ENCODE measurements at regions not wholly inside any gene's neighbourhood (a gene's known extent, or its start where the extent isn't known, plus 50 kb on each side); places are given as distances from the start of the nearest gene placed in this dataset.
"Not testable (repeated sequence)": the region's sequence is repeated elsewhere in the genome, so short reads cannot be mapped to it uniquely, and the experiment has no call there.

DNA sequence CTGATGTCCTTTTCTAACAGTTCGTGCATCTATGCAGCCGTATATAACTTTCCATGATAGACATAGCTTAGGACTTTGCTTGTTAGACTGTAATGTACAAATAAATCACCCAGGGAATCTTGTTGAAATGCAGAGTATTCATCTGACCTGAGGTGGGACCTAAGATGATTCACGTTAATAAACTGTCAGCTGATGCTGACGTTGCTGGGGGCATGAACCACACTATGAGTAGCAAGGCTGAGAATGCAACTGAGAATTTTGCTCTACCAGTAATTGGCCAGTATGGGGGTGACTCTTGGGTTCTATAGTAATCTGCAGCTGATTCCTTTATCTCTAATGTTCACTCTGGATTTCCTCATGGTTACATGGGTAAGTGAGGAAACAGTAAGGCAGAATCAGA is 130.1 kb upstream of the MALRD1 start:
- Histone ChIP-seq H3K4me3 (no peak overlapping the region), H3K36me3 (no peaks in the 10 kb centered on the region), H3K4me1 (no peaks in the 10 kb centered on the region), H3K27me3 (no peaks in the 10 kb centered on the region), H3K27ac (no peak overlapping the region), H3K9me3 (no peaks in the 10 kb centered on the region)
- no peak for DNase-seq
- TF ChIP-seq POLR2A (IDR thresholded peaks at IDR 0.05) = no peak
- TF ChIP-seq, protein P1, sequence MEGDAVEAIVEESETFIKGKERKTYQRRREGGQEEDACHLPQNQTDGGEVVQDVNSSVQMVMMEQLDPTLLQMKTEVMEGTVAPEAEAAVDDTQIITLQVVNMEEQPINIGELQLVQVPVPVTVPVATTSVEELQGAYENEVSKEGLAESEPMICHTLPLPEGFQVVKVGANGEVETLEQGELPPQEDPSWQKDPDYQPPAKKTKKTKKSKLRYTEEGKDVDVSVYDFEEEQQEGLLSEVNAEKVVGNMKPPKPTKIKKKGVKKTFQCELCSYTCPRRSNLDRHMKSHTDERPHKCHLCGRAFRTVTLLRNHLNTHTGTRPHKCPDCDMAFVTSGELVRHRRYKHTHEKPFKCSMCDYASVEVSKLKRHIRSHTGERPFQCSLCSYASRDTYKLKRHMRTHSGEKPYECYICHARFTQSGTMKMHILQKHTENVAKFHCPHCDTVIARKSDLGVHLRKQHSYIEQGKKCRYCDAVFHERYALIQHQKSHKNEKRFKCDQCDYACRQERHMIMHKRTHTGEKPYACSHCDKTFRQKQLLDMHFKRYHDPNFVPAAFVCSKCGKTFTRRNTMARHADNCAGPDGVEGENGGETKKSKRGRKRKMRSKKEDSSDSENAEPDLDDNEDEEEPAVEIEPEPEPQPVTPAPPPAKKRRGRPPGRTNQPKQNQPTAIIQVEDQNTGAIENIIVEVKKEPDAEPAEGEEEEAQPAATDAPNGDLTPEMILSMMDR (IDR thresholded peaks at IDR 0.05) = no peak

DNA sequence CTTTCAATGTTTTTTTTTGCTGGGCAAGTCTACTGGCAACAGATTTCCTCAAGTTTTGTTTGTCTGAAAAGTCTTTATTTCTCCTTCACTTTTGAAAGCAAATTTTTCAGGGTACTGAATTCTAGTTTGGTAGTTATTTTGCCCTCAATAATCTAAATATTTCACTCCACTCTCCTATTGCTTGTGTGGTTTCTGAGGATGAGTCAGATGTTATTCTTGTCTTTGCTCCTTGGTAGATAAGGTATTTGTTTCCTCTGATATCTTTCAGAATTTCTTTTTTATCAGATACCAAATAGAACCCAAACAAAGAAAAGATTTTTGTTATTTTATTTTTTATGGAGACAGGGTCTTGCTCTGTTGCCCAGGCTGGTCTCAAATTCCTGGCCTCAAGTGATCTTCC is 99.2 kb upstream of the MALRD1 start:
- Histone ChIP-seq H3K4me3 (no peak overlapping the region), H3K4me1 (no peaks in the 10 kb centered on the region), H3K36me3 (no peaks in the 10 kb centered on the region), H3K9me3 (no peaks in the 10 kb centered on the region), H3K27ac (no peak overlapping the region), H3K27me3 (no peaks in the 10 kb centered on the region)
- no peak for DNase-seq
- TF ChIP-seq, protein P1 (IDR thresholded peaks at IDR 0.05) = no peak
- TF ChIP-seq POLR2A (IDR thresholded peaks at IDR 0.05) = no peak

DNA sequence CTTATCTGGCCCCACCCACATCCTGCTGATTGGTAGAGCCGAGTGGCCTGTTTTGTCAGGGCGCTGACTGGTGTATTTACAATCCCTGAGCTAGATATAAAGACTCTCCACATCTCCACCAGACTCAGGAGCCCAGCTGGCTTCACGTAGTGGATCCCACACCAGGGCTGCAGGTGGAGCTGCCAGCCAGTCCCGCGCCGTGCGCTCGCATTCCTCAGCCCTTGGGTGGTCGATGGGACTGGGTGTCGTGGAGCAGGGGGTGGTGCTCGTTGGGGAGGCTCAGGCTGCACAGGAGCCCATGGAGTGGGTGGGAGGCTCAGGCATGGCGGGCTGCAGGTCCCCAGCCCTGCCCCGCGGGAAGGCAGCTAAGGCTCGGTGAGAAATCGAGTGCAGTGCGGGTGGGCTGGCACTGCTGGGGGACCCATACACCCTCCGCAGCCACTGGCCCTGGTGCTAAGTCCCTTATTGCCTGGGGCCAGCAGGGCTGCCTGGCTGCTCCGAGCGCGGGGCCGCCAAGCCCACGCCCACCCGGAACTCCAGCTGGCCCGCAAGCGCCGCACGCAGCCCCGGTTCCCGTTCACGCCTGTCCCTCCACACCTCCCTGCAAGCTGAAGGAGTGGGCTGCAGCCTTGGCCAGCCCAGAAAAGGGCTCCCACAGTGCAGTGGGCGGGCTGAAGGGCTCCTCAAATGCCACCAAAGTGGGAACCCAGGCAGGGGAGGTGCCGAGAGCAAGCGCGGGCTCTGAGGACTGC is 97.4 kb upstream of the MALRD1 start:
- not testable (repeated sequence) for H3K4me3 ChIP-seq, H3K4me1 ChIP-seq, DNase-seq, H3K9me3 ChIP-seq, H3K27ac ChIP-seq, H3K27me3 ChIP-seq, H3K36me3 ChIP-seq

DNA sequence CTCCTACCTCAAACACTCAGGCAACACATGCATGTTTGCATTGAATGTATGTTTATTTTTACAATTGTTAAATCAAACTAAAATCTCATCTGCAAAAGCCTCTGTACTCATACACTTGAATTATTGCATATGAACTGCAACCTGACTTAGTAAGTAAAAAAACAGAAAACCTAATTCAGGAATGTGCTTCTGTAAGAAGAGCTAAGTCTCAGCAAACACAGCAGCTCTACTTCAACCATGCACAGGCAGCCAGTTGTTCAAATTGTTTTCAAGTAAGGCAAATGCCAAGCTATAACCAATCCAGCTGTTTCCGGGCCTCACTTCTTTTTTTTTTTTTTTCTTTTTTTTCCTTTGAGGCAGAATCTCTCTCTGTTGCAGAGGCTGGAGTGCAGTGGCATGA is 93.5 kb upstream of the MALRD1 start:
- no peak for DNase-seq
- no peaks in the 10 kb centered on the region for H3K9me3 ChIP-seq
- no peak overlapping the region for H3K4me3 ChIP-seq
- H3K27me3 ChIP-seq = no peaks in the 10 kb centered on the region
- no peaks in the 10 kb centered on the region for H3K4me1 ChIP-seq
- no peaks in the 10 kb centered on the region for H3K36me3 ChIP-seq
- TF ChIP-seq, protein P1 (IDR thresholded peaks at IDR 0.05) = no peak
- no peak for TF ChIP-seq POLR2A (IDR thresholded peaks at IDR 0.05)
- H3K27ac ChIP-seq = no peak overlapping the region

DNA sequence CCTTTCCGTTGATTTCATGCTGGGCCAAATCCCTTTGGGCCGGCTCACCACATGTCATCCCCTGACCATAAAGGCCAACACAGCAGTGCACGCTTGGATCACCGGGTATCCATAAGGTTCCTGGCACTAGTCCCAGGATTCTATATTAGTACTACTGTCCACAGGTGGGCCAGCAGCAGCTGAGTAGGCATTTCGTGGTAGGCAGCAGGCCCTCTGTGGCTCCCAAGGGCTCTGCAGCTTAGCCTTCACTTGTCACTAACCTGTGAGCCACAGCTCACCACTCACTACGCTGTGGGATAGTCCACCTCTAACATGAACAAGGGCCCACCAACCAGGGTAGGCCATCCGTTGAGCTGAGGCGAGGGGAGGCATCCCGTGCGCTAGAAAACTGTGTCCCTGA is 89.2 kb upstream of the MALRD1 start:
- H3K27ac ChIP-seq = no peak overlapping the region
- TF ChIP-seq POLR2A (IDR thresholded peaks at IDR 0.05) = no peak
- TF ChIP-seq, protein P1 (IDR thresholded peaks at IDR 0.05) = no peak
- H3K27me3 ChIP-seq = no peaks in the 10 kb centered on the region
- no peaks in the 10 kb centered on the region for H3K9me3 ChIP-seq
- no peaks in the 10 kb centered on the region for H3K4me1 ChIP-seq
- H3K36me3 ChIP-seq = no peaks in the 10 kb centered on the region
- H3K4me3 ChIP-seq = no peak overlapping the region
- DNase-seq = no peak

DNA sequence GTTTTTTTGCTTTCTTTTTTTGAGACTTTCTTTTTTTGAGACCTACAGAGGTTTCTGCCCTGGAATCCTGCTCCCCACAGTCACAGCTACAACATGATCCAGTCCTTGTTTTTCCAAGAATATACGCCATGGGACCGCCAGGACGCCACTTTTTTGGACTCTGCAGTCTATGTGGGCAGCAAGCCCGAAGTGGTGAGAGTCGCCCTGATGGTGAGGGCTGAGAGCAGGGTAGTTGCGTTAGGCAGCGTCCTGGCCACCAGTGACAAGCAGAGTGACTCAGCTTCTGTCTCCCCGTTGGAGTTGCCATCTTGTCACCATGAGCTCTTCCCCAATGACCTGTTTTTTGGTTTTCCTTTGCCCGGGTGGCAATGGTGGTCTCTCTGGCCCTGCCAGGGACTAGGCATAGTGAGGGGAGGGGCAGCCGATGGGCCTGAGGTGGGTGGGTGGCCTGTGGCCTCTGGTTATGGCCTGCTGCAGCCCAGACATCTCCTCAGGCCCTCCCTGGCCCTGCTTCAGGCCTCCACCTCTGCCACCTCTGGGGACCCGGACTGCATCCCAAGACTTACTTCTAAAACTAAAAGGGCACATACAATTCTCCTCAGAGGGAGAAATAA is 88.0 kb upstream of the MALRD1 start:
- Histone ChIP-seq H3K27ac (no peak overlapping the region), H3K4me3 (no peak overlapping the region), H3K4me1 (no peaks in the 10 kb centered on the region), H3K9me3 (no peaks in the 10 kb centered on the region), H3K27me3 (no peaks in the 10 kb centered on the region), H3K36me3 (no peaks in the 10 kb centered on the region)
- TF ChIP-seq, protein P1 (IDR thresholded peaks at IDR 0.05) = no peak
- no peak for TF ChIP-seq POLR2A (IDR thresholded peaks at IDR 0.05)
- DNase-seq = no peak

Data from Peyer's patch (tissue), 4 donors.